GM20000 (cell line): ENCODE measurements at regions not wholly inside any gene's neighbourhood (a gene's known extent, or its start where the extent isn't known, plus 50 kb on each side); places are given as distances from the start of the nearest gene placed in this dataset.
A peak's percentile ranks its signal among the peaks of the same experiment; 100 is the strongest.

Source experiments
- DNase-seq: peaks from one replicate; pipeline ENCODE4 v3.0.0; 2012; ENCODE audit warnings: low spot score
- CTCF ChIP-seq: IDR thresholded peaks from 2 replicates; pipeline ENCODE4 v1.5.1; 2012; ENCODE audit warnings: mild to moderate bottlenecking, control low read depth; ENCODE audit errors: extremely low read depth, missing control alignments

GRCh38 chr7:81500631-81501030, 269.2 kb downstream of the HGF start:
- DNase-seq: no peak
- TF ChIP-seq CTCF: no peak

- TF ChIP-seq CTCF: no peak
- DNase-seq: peak; percentile 31
Observed at GRCh38 chr7:81499262-81500116, 270.4 kb downstream of the HGF start.

GRCh38 chr7:81498176-81498575, 271.7 kb downstream of the HGF start:
- TF ChIP-seq CTCF: no peak

GRCh38 chr7:81492910-81493309, 276.9 kb downstream of the HGF start:
- no peak for DNase-seq
- no peak for TF ChIP-seq CTCF

More at GRCh38 chr7:81498176-81498575, 271.7 kb downstream of the HGF start:
- DNase-seq: no peak

GRCh38 chr7:81492240-81492639, 277.6 kb downstream of the HGF start:
- DNase-seq: no peak
- no peak for TF ChIP-seq CTCF

GRCh38 chr7:81491573-81491972, 278.3 kb downstream of the HGF start:
- DNase-seq: no peak
- TF ChIP-seq CTCF: no peak

- no peak for TF ChIP-seq CTCF
- no peak for DNase-seq
Observed at GRCh38 chr7:81488210-81488609, 281.6 kb downstream of the HGF start.
